H54 (cell line): ENCODE measurements at regions not wholly inside any gene's neighbourhood (a gene's known extent, or its start where the extent isn't known, plus 50 kb on each side); places are given as distances from the start of the nearest gene placed in this dataset.

Source experiments
- DNase-seq: peaks from one replicate; pipeline ENCODE4 v3.0.0; 2011; ENCODE audit warnings: low spot score, mixed read lengths; ENCODE audit not compliant: insufficient read length
- FAIRE-seq: peaks from 3 replicates; lab custom pipeline; 2011; peaks lifted over from hg19 to GRCh38; lab: Jason Lieb, UNC
- POLR2A ChIP-seq: IDR thresholded peaks from 2 replicates; pipeline ENCODE4 v1.6.1; 2011; ENCODE audit warnings: low read depth, mild to moderate bottlenecking, low read length

GRCh38 chrX:131778269-131779218 is 234.7 kb downstream of the OR13H1 start:
- no peak for FAIRE-seq

GRCh38 chrX:131779306-131779705 is 235.4 kb downstream of the OR13H1 start:
- no peak for TF ChIP-seq POLR2A
- DNase-seq (no peak), FAIRE-seq (no peak)

More at GRCh38 chrX:131778269-131779218, 234.7 kb downstream of the OR13H1 start:
- TF ChIP-seq POLR2A: no peak
- DNase-seq: no peak

- no peak for DNase-seq
- no peak for TF ChIP-seq POLR2A
- no peak for FAIRE-seq
These were observed 235.9 kb downstream of the OR13H1 start for GRCh38 chrX:131779741-131780140.

DNA sequence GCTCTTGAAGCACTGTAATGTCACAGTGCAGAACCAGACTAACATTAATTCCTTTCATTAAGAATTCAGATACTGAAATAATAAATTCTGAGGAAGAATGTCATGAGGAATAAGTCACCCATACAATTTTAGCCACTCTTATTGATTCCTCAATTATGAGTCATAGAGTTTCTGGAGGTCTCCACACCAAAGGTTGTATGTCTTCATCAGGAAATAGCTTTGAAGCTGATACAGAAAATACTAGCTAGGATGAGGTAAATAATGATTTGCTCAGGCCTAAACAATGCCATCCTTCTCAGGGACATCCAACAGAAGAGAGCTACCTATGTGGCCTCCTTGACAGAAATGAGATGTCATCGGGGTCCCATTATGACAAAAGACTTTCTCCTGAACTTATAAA is 238.8 kb downstream of the OR13H1 start:
- FAIRE-seq (no peak), DNase-seq (no peak)
- TF ChIP-seq POLR2A: no peak

- FAIRE-seq: no peak
- no peak for DNase-seq
- TF ChIP-seq POLR2A: no peak
These were observed 239.4 kb upstream of the STK26 start for GRCh38 chrX:131783555-131784308.

DNA sequence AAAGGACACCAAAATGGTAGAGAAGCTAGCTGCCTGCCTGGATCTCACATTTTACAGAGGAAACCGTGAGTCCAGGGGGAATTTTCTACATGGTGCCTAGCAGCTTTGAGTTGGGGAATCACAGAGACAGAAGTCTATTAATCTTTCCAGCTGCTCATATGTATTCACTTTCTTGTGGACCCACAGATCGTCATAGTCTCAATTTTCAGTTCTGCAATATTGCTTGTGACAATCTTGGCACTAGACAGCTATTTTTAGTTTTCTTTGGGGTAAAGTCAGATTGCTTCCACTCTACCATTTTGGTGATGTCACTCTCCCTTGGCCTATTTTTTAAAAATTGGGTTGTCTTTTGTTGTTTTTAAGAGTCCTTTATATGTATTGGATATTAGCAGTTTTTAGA is 233.4 kb upstream of the STK26 start:
- no peak for FAIRE-seq
- DNase-seq: no peak
- no peak for TF ChIP-seq POLR2A

GRCh38 chrX:131791608-131792355 is 231.3 kb upstream of the STK26 start:
- no peak for TF ChIP-seq POLR2A
- FAIRE-seq (no peak), DNase-seq (no peak)

DNA sequence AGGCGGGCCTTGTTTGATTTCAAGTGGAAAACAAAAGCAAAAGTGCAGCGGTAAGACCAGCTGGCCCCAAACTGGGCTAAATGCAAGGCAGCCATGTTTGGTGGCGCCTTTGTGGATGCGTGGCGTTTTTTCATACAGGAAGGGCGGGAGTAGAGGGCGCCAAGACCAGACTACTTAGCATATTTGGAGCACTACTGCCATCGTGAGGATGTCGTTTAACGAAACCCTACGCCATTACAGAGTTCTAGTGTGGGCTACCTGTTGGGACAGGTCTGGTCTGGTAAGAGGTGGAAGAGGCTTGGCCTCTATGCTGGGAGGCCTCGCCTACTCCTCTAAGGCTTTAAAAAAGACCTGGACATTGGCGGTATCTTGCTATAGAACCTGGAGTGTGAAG is 230.7 kb upstream of the STK26 start:
- TF ChIP-seq POLR2A: no peak
- FAIRE-seq (no peak), DNase-seq (no peak)

- FAIRE-seq: no peak
- DNase-seq: peak; percentile 6
- TF ChIP-seq POLR2A: no peak
These were observed 230.2 kb upstream of the STK26 start for GRCh38 chrX:131792789-131793462.

DNA sequence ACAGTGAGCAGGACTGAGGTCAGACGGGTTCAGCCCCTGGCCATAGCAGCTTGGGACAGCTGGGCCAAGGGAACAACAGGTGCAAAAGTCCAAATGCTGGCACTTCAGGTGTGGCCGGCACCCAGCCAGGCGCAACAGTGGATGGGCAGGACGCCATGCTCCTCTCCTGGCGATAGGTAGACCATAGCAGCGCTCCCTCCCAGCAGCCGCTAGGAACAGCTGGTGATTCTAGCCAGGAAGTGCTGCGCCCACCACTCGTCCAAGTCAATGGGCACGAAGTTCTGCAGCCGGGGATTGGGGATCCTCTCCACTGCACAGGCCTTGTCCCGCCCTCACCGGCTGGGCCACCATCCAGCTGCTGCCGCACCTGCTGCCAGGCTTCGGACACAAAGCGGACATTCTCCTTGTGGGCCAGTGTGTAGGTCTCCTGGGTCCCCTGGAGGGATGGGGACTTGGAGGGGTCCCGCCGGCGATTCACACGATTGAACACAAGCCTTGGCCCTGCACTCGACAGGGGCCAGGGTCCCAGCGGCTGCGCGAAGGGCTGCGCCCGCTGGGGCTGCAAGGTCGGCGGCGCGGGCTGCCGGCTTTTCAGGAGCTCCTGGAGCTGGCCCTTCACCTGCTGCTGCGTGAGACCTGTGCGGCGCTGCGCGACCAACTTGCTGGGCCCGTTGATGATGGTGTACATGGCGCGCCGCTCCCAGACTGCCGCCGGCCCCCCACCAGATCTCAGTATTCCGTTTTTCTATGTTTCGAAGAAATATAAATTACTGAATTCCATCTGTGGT is 227.5 kb upstream of the STK26 start:
- no peak for DNase-seq
- FAIRE-seq: no peak
- TF ChIP-seq POLR2A: no peak

GRCh38 chrX:131801066-131801465 is 222.0 kb upstream of the STK26 start:
- TF ChIP-seq POLR2A: no peak
- no peak for FAIRE-seq

GRCh38 chrX:131801911-131802310 is 221.2 kb upstream of the STK26 start:
- FAIRE-seq (no peak), DNase-seq (no peak)
- TF ChIP-seq POLR2A: no peak

More at GRCh38 chrX:131801066-131801465, 222.0 kb upstream of the STK26 start:
- no peak for DNase-seq
